COLO829 (cell line): ENCODE measurements at regions not wholly inside any gene's neighbourhood (a gene's known extent, or its start where the extent isn't known, plus 50 kb on each side); places are given as distances from the start of the nearest gene placed in this dataset.
"Not testable (repeated sequence)": the region's sequence is repeated elsewhere in the genome, so short reads cannot be mapped to it uniquely, and the experiment has no call there.

ENCODE experiments used
- DNase-seq: peaks from one replicate; pipeline ENCODE4 v3.0.0; 2012; ENCODE audit warnings: low spot score

DNA sequence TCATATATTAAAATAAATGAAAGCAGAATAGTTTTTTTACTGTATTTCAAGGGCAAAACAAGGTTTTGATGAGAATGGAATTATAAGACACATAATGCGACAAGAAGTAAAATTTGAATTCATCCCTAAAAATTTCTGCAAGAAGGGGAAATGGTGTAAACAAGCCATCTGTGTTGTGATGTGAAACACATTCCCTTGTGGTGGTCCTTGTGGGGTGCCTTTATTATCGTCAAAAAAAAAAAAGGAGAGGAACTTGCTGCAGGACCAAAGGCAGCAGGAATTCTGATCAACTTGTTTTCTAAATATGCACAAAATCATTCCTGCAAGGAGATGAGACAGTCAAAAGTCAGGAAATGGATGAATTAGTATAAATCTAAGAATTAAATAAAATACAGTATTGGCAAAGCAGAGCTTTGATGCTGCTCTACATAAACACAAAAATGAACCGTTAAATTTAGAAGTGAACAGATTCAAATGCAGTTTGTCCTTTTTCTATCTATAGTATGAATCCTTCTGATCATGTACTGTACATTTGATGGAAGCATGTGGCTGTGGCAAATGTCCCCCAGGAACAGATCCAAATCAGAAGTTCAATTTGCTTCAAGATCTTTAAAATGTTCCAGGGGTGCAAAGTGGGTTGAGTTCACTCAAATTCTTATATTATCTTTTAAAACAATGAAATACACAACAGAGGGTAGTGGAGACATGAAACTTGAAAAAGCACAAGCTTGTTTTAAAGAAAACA is 818.8 kb downstream of the PLCL1 start:
- no peak for DNase-seq

DNA sequence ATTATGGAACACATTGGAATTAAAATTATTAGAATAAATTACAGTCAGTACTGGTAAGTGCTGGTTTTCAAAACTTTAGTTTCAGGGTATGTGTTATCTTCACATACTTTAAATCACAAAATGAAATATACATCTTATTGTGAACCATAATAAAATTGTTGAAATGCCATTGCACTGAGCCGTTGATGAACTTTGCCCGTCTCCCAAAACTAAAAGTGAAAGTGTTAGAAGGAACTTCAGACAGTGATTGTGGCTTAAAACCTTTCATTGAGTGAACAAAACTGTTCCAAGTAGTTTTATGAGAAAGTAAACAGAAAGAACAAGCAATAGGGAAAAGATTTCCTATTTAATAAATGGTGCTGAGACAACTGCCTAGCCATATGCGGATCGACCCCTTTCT is 811.6 kb downstream of the PLCL1 start:
- no peak for DNase-seq

DNA sequence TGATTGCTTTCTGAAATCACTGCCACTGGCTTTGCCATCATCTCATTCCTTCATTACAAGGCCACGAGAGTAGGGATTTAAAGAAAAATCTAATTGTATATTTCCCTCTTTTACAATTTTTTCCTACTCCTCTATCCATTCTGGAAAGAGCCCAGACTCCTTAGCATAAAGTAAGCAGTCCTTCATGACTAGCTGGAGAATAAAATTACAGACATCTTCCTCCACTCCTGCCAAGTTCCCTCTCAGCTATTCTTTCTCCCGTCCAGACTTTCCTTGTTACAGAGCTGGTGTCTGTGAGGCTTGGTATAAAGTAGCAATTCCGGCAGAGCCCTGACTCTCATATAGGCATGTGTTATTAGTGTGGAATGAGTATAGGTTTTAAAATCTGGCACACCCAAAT is 806.8 kb downstream of the PLCL1 start:
- no peak for DNase-seq

DNA sequence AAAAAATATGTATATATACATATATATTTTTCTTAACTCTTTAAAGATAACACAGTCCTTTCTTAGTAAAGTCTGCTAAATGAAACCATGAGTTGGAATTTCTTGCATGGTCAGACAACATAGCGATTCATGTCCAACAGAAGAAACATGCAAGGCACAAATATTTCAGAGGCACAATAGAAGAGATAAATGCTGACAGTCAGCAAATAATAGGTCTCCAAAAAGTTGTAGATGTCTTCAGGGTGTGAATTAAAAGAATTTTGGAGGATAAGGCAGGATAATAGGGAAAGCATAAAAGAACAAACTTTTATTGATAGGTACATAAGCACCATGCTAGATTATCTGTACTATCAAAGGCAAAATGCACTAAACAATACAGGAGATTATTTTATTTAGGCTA is 800.2 kb downstream of the PLCL1 start:
- no peak for DNase-seq

DNA sequence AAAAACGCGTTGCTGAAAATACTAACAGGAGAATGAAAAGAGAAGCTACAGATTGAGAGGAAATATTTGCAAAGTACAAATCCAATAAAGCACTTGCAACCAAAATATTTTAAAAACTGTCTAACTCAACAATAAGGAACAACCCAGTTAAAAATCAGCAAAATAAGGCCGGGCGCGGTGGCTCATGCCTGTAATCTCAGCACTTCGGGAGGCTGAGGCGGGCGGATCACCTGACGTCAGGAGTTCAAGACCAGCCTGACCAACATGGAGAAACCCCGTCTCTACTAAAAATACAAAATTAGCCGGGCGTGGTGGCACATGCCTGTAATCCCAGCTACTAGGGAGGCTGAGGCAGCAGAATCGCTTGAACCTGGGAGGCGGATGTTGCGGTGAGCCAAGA is 798.6 kb downstream of the PLCL1 start:
- not testable (repeated sequence) for DNase-seq

DNA sequence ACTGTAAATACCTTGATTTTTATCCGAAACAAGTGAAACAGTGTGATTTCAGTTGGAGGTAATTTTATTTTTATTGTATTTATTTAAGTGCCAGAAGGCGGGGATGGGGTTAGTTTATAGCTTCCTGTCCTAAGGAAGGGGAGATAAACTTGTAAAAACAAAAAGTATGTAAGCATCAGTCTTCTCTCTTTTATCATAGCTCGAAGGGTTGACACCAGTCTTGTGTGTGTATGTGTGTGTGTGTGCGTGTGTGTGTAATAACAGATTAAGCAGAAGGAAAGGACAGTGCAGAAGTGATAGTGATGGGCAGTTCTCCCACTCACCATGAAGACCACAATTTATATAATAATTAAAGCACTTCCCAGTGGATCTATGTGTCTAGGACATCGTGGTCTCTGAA is 793.3 kb downstream of the PLCL1 start:
- DNase-seq: no peak

DNA sequence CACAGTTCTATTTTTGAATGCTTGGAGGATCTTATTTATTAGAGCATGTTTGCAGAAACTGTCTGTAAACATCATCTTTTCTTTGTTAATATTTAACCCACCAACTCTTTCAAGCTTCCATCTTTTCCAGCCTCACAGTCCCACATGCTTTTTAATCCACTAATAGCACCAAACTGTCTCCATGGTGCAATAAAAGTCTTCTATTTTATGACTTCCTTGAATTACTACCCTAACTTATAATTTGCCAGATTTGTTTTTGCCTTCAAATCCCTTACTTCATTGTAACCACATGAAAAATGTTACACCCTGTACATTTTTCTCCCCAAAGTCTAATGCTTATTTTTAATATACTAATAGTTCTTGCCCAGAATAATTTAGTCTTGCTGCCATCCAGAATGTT is 792.6 kb downstream of the PLCL1 start:
- no peak for DNase-seq

DNA sequence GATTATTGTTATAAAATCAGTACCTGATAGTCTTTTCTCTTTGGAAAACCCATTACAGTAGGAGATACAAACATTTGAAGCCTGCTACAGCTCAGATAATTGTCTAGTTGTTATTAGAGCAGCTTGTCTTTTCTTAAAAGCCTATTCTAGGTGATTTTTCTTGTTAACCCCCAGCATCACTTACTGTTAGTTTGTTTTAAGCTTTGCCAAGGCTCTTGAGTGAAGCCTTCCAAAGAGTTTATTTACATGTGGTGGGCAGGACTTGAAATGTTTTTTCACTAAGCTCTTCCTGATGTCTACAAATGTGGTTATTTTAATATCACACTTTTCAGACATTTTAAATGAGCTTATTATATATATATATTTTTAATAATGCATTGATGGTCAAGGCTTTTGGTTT is 791.3 kb downstream of the PLCL1 start:
- DNase-seq: no peak

DNA sequence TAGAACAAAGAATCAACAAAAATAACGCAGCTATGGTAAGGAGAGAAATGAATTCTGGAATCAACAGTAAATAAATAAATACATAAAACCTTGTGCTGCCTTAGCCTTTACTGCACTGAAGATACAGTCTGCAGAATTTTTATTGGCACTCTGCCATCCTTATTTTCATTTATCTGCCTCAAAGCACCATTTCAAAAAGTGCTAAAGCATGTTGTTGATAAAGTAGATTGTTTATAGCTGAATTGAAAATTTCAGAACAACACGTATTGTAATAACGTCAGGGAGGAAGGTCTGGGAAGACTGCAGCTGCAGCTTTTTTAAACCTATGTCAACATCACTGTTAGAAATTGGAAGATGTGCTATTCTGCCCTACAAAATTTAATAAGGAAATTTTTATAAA is 787.2 kb downstream of the PLCL1 start:
- DNase-seq: no peak

DNA sequence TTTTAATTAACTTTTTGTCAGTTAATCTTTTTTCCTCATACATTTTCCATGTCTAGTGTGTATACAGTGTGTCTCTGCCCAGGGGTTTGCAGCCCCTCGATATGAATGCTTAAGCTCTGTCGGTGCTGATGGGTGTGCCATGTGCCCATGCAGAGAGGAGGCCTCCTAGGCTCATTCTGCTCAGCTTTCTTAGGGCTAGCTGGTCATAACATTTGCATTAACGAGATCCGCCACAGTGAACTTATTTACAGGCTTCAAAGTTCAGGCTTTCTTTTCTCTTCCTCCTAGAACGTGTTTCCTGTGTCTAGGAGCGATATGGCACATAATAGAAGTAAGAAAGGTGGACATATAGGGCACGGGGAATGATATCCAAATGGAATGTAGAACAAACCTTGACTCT is 783.3 kb downstream of the PLCL1 start:
- DNase-seq: no peak

DNA sequence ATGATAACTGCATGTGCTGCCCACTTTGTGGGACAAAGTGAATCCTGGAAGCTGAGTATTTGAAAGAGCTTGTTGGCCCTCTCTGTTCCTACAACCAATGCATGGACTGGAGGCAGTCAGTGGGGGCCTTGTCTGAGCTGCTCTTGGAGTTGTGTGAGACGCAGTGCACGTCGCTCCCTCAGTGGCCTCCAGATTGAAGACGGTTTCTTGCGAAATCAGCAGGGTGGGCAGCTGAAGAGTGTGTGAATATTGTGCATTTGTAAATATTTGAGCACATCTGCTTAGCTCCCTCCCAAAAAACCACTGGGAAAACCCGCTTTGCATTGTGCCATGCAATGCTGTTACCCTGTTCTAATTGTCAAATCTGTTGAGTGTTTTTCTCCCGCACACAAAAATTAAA is 782.8 kb downstream of the PLCL1 start:
- no peak for DNase-seq

DNA sequence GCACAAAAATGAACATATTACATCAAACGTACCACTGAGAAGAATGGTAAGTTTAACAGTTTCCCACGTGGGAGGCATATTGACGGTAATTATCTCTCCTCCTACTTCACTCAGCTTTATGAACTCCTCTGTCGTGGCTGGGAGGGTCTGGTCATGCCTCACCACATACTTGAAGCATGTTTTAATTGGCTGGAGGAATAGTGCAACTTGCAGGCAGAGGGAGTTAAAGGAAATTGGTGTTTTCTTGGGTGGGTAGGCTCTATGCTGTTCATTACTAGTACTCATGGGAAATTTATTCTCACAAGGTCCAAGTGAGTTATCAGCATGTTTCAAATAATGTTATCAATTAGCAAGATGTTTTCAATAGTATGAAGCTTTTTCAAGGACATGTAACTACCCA is 767.0 kb downstream of the PLCL1 start:
- DNase-seq: no peak

DNA sequence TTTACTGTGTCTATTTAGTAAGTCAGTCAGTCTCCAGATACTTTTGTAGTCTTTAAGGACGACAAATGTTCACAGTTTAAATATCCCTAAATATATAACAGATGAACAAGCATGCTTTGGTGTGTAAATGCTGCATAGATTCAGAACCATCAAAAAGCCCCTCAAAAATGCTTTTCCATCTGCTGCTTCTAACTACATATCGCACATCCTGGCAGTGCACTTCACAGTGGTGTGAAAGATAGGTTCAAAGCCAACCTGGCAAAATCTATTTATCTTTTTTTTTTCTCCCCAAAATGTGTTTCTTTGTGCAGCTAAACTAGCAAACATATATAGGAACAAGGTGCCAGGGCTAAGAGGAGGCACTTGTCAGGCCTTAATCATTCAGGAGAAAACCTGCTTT is 753.8 kb downstream of the PLCL1 start:
- no peak for DNase-seq

DNA sequence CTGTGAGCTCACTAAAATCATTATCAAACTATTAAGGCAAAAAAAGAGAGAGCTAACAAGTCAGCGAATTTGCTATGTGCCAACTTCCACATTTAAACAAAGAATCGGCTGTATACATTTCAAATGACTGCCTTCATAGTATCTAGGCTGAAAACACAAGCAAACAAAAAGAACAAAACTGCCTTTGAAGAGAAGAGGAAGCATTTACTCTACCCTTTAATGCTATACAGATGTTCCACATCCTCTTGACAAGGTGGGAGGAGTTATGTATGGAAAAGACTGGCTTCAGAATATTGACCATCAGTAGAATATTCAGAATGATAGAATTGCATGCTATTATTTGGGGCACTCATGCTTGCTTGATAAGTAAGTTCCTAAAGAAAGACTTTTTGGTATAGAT is 741.7 kb downstream of the PLCL1 start:
- DNase-seq: peak; percentile 76

DNA sequence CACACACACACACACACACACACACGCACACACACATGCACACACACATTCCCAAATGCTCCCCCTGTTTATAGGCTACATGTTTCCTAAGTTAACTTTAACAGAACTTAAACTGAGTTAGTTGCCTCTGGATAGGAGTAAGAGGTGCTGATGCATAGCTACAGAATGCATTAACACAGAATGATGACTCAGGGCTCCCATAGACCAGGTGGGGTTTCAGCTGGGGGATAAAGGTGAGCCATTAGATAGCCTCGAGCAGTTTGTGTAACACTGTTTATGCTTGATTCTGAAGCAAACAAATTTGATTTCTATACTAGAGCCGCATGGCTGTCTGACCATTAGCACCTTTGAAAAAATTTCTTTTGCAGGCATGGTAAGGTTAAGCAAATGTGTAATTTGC is 741.0 kb downstream of the PLCL1 start:
- no peak for DNase-seq

DNA sequence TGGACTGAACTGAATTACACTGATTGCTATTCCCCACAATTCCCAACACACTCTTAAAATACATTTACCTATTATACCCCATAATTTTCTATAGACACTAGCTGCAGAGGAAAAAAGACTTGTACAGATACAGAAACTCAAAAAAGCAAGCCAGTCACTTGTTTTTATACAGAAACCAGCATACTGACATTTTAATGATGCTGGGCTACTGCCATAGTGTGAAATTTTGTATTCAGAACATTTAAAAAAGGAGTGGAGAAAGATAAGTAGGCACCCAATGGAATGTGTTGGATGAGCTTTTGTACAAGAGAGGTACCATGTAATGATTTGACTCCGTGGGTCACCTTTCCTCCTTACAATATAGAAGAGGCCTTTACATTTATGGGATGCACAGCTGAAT is 740.1 kb downstream of the PLCL1 start:
- DNase-seq: no peak

DNA sequence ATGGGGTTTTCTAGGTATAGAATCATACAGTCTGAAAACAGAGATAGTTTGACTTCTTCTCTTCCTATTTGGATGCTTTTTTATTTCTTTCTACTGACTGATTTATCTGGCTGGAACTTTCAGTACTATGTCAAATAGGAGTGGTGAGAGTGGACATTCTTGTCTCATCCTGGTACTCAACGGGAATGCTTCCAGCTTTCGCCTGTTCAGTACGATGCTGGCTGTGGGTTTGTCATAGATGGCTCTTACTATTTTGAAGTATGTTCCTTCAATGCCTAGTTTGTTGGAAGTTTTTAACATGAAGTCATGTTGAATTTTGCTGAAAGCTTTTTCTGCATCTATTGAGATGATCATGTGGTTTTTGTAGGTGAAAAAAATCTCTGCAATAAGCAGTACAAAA is 730.4 kb downstream of the PLCL1 start:
- DNase-seq: no peak

DNA sequence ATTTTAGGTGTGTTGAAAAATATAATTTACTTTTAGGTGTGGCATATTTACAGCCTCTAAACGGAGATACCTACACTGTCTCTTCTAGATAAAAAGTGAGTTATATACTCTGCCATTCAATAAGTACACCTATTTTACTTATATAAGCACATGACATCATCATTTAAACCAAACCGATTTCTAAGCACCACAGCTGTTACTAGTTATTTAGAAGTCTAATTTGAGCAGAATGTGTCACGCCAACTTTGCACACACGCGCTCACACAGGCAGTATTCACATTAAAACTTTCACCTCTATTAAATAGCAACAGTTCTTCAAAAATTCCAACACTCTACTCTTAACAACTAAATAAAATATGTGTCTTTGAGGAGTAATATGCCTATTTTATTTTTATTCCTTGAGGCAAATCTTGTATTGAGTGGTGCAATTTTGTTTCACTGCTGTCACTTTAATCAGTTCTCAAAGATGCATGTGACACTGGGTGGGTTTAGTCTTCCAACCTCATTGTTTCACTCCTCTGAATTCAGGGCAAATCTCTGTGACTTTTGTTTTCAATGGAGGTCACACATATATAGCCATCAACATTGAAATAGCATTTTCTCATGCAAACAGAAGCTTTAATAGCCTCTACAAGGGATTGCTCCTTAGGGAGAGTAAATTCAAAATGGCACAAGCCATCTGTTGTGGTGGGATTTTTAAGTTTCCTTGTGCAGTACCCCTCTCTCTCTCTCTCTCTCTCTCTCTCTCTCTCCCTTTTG is 721.0 kb downstream of the PLCL1 start:
- no peak for DNase-seq

DNA sequence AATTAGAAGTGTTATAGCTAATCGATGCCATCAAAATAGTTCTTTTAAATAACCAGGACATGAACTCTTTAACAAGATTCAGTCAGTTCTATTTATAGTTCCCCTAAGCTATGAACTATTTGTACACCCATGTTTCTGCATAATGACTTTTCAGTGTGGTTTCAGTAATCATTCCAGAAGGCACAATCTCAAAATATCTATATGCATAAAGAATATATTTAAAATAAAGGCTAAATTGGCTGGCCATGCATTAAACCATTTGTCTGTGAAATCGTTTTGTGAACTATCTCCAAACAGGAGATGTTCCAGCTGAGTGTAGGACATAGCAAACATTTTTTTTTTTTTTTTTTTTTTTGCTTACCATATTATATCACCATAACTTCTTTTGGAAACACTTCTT is 719.3 kb downstream of the PLCL1 start:
- DNase-seq: no peak

DNA sequence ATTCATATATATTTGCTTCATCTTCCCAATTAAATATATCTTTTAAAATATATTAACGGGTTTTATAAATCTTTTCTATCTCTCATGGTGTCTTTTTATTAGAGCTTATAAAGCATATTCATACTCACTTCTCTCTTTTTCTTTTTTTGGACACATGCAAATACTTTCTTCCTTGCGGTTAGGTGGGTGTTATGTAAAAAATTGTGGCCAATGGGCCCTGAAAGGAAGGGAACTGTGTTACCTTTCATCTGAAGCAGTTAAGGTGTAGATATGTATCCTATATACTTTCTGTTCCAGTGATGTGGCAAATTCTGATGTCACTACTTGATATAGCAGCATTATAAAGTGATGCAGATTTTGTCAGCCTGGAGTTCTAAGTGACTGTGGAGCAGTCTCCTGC is 714.5 kb downstream of the PLCL1 start:
- no peak for DNase-seq

DNA sequence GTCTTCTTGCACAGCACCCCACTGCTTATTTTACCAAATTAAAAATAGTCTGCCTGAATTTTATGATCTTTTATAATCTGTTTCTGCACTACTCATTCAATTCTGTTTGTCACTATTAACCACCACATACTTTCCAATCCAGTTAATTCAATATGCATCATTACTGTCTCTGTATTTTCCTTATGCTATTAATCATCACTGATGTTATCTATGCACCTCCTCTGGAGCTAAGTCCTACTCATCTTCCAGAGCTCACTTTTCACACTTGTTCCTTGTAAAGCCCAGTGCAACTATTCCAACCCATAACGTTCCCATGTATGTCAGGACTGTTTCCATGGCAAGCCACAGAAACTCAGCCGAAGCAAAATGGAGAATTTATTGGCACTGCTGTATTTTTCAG is 713.6 kb downstream of the PLCL1 start:
- DNase-seq: no peak

DNA sequence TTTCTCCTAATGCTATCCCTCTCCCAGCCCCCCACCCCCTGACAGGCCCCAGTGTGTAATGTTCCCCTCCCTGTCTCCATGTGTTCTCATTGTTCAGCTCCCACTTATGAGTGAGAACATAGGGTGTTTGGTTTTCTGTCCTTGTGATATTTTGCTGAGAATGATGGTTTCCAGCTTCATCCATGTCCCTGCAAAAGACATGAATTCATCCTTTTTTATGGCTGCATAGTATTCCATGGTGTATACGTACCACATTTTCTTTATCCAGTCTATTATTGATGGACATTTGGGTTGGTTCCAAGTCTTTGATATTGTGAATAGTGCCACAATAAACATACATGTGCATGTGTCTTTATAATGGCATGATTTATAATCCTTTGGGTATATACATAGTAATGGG is 704.2 kb downstream of the PLCL1 start:
- DNase-seq: not testable (repeated sequence)

DNA sequence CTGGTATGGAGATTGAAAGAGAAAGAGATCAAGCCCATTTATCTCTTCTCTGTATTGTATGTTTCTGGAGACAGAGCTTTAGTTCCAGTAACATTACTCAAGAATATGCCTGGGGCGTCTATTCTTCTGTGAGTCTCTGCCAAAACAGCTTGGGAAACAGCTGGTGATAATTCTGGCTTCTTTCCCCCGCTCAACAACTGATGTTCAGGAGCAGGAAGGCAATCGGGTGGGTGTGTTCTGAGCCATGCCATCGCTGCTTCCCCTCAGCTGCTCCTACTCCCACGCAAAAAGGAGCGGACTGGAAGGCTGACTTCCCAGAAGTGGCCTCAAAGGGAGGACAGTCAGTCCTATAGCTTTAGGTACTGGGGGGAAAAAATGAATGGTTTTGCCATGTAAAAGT is 695.1 kb downstream of the PLCL1 start:
- peak; percentile 6 for DNase-seq

DNA sequence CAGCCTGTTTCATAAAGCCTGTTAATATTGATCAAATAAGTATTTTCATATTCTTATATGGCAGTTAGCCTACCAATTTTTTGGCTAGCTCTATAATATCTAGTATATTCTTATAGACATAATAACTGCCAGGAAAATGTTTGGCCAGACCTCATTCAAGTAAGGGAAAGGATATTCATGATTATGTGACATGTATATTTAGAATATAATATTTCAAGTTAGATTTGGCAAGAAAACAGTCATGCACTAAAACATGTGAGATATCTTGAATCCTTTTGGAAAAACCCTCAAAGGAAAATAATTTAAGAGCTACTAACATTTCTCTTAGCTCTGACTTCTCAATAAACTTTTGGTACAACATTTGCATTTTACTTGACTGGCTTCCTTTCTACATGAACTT is 694.1 kb downstream of the PLCL1 start:
- DNase-seq: no peak
